Upper lobe of left lung (tissue), 4 donors: ENCODE measurements at regions not wholly inside any gene's neighbourhood (a gene's known extent, or its start where the extent isn't known, plus 50 kb on each side); places are given as distances from the start of the nearest gene placed in this dataset.

Experiments used
- EP300 ChIP-seq, 4 donors: sonication (generic); formaldehyde crosslinking; IDR thresholded peaks; one replicate each; pipeline ENCODE4 v1.5.1; 2017; ENCODE audit warnings: antibody characterized with exemption in 4 of 4, control low read depth in 2 of 4
- POLR2A ChIP-seq, 4 donors: fragments of 450-650 bp; IDR thresholded peaks; one replicate each; pipeline ENCODE4 v1.5.1; 2016 to 2017; ENCODE audit warnings: antibody characterized with exemption in 4 of 4, mild to moderate bottlenecking in 2 of 4
- TF ChIP-seq, protein P1 (sequence below), 6 experiments: fragments of 450-650 bp in 4 of 6; fragments of 200-600 bp in 2 of 6; sonication (generic) in 2 of 6; IDR thresholded peaks; one replicate each; pipeline ENCODE4 v1.5.1; 2016 to 2019; ENCODE audit warnings: antibody characterized with exemption in 6 of 6

DNA sequence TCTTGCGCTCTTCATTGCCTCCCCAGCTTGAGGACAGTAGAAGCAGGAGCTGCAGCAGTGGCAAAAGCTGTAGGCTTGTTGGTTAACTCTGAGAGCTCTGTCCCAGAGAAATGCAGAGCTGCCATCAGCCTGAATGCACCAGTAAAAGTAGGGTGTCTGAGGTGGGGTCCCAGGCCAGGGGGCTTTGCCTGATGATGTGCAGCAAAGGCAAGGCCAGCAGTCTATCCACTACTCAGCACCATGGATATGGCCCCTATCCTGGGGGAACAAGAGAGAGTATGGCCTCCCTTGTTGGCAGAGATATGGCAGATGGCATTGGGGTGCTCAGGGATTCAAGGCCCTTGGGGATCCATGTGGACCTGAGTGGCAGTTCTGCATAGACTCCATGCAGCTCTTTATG is 180.2 kb downstream of the HMGN5 start:
- TF ChIP-seq, protein P1, sequence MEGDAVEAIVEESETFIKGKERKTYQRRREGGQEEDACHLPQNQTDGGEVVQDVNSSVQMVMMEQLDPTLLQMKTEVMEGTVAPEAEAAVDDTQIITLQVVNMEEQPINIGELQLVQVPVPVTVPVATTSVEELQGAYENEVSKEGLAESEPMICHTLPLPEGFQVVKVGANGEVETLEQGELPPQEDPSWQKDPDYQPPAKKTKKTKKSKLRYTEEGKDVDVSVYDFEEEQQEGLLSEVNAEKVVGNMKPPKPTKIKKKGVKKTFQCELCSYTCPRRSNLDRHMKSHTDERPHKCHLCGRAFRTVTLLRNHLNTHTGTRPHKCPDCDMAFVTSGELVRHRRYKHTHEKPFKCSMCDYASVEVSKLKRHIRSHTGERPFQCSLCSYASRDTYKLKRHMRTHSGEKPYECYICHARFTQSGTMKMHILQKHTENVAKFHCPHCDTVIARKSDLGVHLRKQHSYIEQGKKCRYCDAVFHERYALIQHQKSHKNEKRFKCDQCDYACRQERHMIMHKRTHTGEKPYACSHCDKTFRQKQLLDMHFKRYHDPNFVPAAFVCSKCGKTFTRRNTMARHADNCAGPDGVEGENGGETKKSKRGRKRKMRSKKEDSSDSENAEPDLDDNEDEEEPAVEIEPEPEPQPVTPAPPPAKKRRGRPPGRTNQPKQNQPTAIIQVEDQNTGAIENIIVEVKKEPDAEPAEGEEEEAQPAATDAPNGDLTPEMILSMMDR (IDR thresholded peaks at IDR 0.05), result no peak
- TF ChIP-seq POLR2A (IDR thresholded peaks at IDR 0.05) (no peak), EP300 (IDR thresholded peaks at IDR 0.05) (no peak)
